SK-N-SH (cell line): ENCODE measurements at regions not wholly inside any gene's neighbourhood (a gene's known extent, or its start where the extent isn't known, plus 50 kb on each side); places are given as distances from the start of the nearest gene placed in this dataset.

Experiments used
- CTCF ChIP-seq: fragments of 200-600 bp; sonication (generic); IDR thresholded peaks from 2 replicates; pipeline ENCODE4 v1.6.1; 2017; ENCODE audit warnings: antibody characterized with exemption, mild to moderate bottlenecking, moderate library complexity
- EP300 ChIP-seq, 2 experiments: IDR thresholded peaks; 2 replicates each; pipeline versions ENCODE4 v1.4.0 to v1.6.1; 2012; ENCODE audit warnings: borderline replicate concordance in 1 of 2, low read depth in 1 of 2, low read length in 1 of 2
- GABPA ChIP-seq: IDR thresholded peaks from 2 replicates; pipeline ENCODE4 v1.4.0; 2012; ENCODE audit warnings: low read depth, mild to moderate bottlenecking
- GATA2 ChIP-seq: sonication (generic); formaldehyde crosslinking; IDR thresholded peaks from 2 replicates; pipeline ENCODE4 v1.5.0; 2020; ENCODE audit warnings: mild to moderate bottlenecking, missing genetic modification reagents
- JUND ChIP-seq: IDR thresholded peaks from 2 replicates; pipeline ENCODE4 v1.4.0; 2012
- MAX ChIP-seq: IDR thresholded peaks from 2 replicates; pipeline ENCODE4 v1.4.0; 2012; ENCODE audit warnings: low read depth
- MXI1 ChIP-seq: IDR thresholded peaks from 2 replicates; pipeline ENCODE4 v1.6.1; 2012; ENCODE audit warnings: mild to moderate bottlenecking, low read depth, low read length, improper control_type of control experiment
- POLR2AphosphoS5 ChIP-seq: IDR thresholded peaks from 2 replicates; pipeline ENCODE4 v1.6.1; 2012; ENCODE audit warnings: low read depth, low read length
- SMC3 ChIP-seq: IDR thresholded peaks from 2 replicates; pipeline ENCODE4 v1.6.1; 2012; ENCODE audit warnings: low read depth, low read length, improper control_type of control experiment
- TAF1 ChIP-seq: IDR thresholded peaks from 2 replicates; pipeline ENCODE4 v1.6.1; 2012; ENCODE audit warnings: low read depth, mild to moderate bottlenecking, low read length, moderate library complexity, borderline replicate concordance
- TCF12 ChIP-seq: IDR thresholded peaks from 2 replicates; pipeline ENCODE4 v1.4.0; 2012
- YY1 ChIP-seq: IDR thresholded peaks from 2 replicates; pipeline ENCODE4 v1.4.0; 2012; ENCODE audit warnings: low read depth, mild to moderate bottlenecking
- TF ChIP-seq, protein P1 (sequence below): IDR thresholded peaks from 2 replicates; pipeline ENCODE4 v1.6.1; 2012; ENCODE audit warnings: mild to moderate bottlenecking, low read depth, low read length, moderate library complexity

GRCh38 chr4:30844861-30845582, 124.9 kb downstream of the PCDH7 start:
- TF ChIP-seq CTCF (no peak), POLR2AphosphoS5 (no peak), GABPA (no peak), TCF12 (no peak), TAF1 (no peak), EP300 (IDR thresholded peaks at IDR 0.05; ENCODE audit: borderline replicate concordance in 1 of 2, low read depth in 1 of 2, low read length in 1 of 2) (no peak), MXI1 (no peak), MAX (no peak), SMC3 (no peak), JUND (no peak), YY1 (no peak), GATA2 (CRISPR knock-in tag) (no peak)
- TF ChIP-seq, protein P1, sequence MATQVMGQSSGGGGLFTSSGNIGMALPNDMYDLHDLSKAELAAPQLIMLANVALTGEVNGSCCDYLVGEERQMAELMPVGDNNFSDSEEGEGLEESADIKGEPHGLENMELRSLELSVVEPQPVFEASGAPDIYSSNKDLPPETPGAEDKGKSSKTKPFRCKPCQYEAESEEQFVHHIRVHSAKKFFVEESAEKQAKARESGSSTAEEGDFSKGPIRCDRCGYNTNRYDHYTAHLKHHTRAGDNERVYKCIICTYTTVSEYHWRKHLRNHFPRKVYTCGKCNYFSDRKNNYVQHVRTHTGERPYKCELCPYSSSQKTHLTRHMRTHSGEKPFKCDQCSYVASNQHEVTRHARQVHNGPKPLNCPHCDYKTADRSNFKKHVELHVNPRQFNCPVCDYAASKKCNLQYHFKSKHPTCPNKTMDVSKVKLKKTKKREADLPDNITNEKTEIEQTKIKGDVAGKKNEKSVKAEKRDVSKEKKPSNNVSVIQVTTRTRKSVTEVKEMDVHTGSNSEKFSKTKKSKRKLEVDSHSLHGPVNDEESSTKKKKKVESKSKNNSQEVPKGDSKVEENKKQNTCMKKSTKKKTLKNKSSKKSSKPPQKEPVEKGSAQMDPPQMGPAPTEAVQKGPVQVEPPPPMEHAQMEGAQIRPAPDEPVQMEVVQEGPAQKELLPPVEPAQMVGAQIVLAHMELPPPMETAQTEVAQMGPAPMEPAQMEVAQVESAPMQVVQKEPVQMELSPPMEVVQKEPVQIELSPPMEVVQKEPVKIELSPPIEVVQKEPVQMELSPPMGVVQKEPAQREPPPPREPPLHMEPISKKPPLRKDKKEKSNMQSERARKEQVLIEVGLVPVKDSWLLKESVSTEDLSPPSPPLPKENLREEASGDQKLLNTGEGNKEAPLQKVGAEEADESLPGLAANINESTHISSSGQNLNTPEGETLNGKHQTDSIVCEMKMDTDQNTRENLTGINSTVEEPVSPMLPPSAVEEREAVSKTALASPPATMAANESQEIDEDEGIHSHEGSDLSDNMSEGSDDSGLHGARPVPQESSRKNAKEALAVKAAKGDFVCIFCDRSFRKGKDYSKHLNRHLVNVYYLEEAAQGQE, result no peak
